GM21825 (cell line): ENCODE measurements at regions not wholly inside any gene's neighbourhood (a gene's known extent, or its start where the extent isn't known, plus 50 kb on each side); places are given as distances from the start of the nearest gene placed in this dataset.

Source experiments
- ATAC-seq: cut with Tn5 transposase; IDR thresholded peaks from one replicate; pipeline ENCODE4 v1.9.1; 2021; ENCODE audit warnings: mild to moderate bottlenecking, moderate library complexity; ENCODE audit not compliant: unreplicated experiment

- no peak for ATAC-seq
Observed at GRCh38 chr9:115913696-115914095, 239.9 kb upstream of the PAPPA start.

GRCh38 chr9:115914291-115914690, 239.3 kb upstream of the PAPPA start:
- ATAC-seq, result no peak

GRCh38 chr9:115921301-115921700, 232.3 kb upstream of the PAPPA start:
- ATAC-seq, result no peak

- no peak for ATAC-seq
Observed at GRCh38 chr9:115922444-115922843, 231.1 kb upstream of the PAPPA start.

- ATAC-seq, result no peak
Observed at GRCh38 chr9:115923410-115923809, 230.2 kb upstream of the PAPPA start.

- no peak for ATAC-seq
Observed at GRCh38 chr9:115923903-115924668, 229.5 kb upstream of the PAPPA start.

- no peak for ATAC-seq
Observed at GRCh38 chr9:115924669-115924987, 229.0 kb upstream of the PAPPA start.

GRCh38 chr9:115925424-115925823, 228.2 kb upstream of the PAPPA start:
- no peak for ATAC-seq

- no peak for ATAC-seq
Observed at GRCh38 chr9:115930472-115930871, 223.1 kb upstream of the PAPPA start.

- ATAC-seq, result no peak
Observed at GRCh38 chr9:115938479-115938878, 215.1 kb upstream of the PAPPA start.

GRCh38 chr9:115939065-115939765, 214.4 kb upstream of the PAPPA start:
- ATAC-seq, result no peak

- no peak for ATAC-seq
Observed at GRCh38 chr9:115941561-115942315, 211.9 kb upstream of the PAPPA start.

GRCh38 chr9:115943431-115944165, 210.0 kb upstream of the PAPPA start:
- ATAC-seq, result no peak

- ATAC-seq, result no peak
Observed at GRCh38 chr9:115944166-115944948, 209.2 kb upstream of the PAPPA start.

GRCh38 chr9:115945009-115945431, 208.6 kb upstream of the PAPPA start:
- ATAC-seq, result no peak

- ATAC-seq, result no peak
Observed at GRCh38 chr9:115946530-115946929, 207.1 kb upstream of the PAPPA start.

GRCh38 chr9:115951977-115952376, 201.6 kb upstream of the PAPPA start:
- ATAC-seq, result no peak

GRCh38 chr9:115952430-115953292, 200.9 kb upstream of the PAPPA start:
- ATAC-seq, result no peak

GRCh38 chr9:115956371-115956770, 197.2 kb upstream of the PAPPA start:
- ATAC-seq, result no peak
